ENCODE measurements at regions not wholly inside any gene's neighbourhood (a gene's known extent, or its start where the extent isn't known, plus 50 kb on each side); places are given as distances from the start of the nearest gene placed in this dataset.

GRCh38 chr14:58814466-58814865 lies 176.7 kb downstream of the DACT1 start:
- TF ChIP-seq EZH2 (IDR thresholded peaks at IDR 0.05; ENCODE audit: low read depth) (no peak), CTCF (conservative IDR thresholded peaks at IDR 0.05) (no peak)
